ENCODE measurements at regions not wholly inside any gene's neighbourhood (a gene's known extent, or its start where the extent isn't known, plus 50 kb on each side); places are given as distances from the start of the nearest gene placed in this dataset.

GRCh38 chr13:99129050-99129449, 71.6 kb upstream of the UBAC2 start:
- Histone ChIP-seq H3K4me1 (ENCODE audit: control insufficient read depth, insufficient read depth, low read length, poor library complexity, severe bottlenecking) (peaks cover 9% of the 10 kb centered on the region), H3K27ac (ENCODE audit: insufficient read depth, low read length, poor library complexity, severe bottlenecking) (no peak overlapping the region), H3K27me3 (ENCODE audit: control insufficient read depth, insufficient read depth, low read length) (no peaks in the 10 kb centered on the region), H3K4me3 (ENCODE audit: low read depth, low read length) (no peak overlapping the region), H3K36me3 (ENCODE audit: control insufficient read depth, insufficient read depth, low read length) (no peaks in the 10 kb centered on the region), H3K9me3 (ENCODE audit: control insufficient read depth in 2 of 2, low read length in 2 of 2) (no peaks in the 10 kb centered on the region)
- DNase-seq (no peak), ATAC-seq (ENCODE audit: low read depth in 2 of 2) (no peak)
- Mint-ChIP-seq H3K9me3 (peaks cover 0 to 1% (median 0%) of the 10 kb centered on the region in 7 donors), H3K27me3 (no peaks in the 10 kb centered on the region), H3K27ac (no peak overlapping the region), H3K4me3 (no peak overlapping the region), H3K36me3 (no peaks in the 10 kb centered on the region), H3K4me1 (peaks cover 0 to 15% (median 11%) of the 10 kb centered on the region in 4 donors)

GRCh38 chr13:99129951-99130350, 70.7 kb upstream of the UBAC2 start:
- no peaks in the 10 kb centered on the region for H3K27me3 ChIP-seq (ENCODE audit: control insufficient read depth, insufficient read depth, low read length)
- Mint-ChIP-seq H3K9me3 (peaks cover 0 to 1% (median 0%) of the 10 kb centered on the region in 7 donors), H3K4me3 (no peak overlapping the region), H3K4me1 (peaks cover 0 to 7% (median 4%) of the 10 kb centered on the region in 4 donors), H3K27me3 (no peaks in the 10 kb centered on the region), H3K27ac (no peak overlapping the region), H3K36me3 (peaks cover 4% of the 10 kb centered on the region)
- H3K36me3 ChIP-seq (ENCODE audit: control insufficient read depth, insufficient read depth, low read length): no peaks in the 10 kb centered on the region
- no peak overlapping the region for H3K27ac ChIP-seq (ENCODE audit: insufficient read depth, low read length, poor library complexity, severe bottlenecking)
- no peaks in the 10 kb centered on the region for H3K9me3 ChIP-seq (ENCODE audit: control insufficient read depth in 2 of 2, low read length in 2 of 2)
- ATAC-seq (ENCODE audit: low read depth in 2 of 2): no peak
- no peak for DNase-seq
- H3K4me3 ChIP-seq (ENCODE audit: low read depth, low read length): no peak overlapping the region
- peaks cover 4% of the 10 kb centered on the region for H3K4me1 ChIP-seq (ENCODE audit: control insufficient read depth, insufficient read depth, low read length, poor library complexity, severe bottlenecking)

GRCh38 chr13:99131410-99131809, 69.2 kb upstream of the UBAC2 start:
- no peaks in the 10 kb centered on the region for H3K27me3 ChIP-seq (ENCODE audit: control insufficient read depth, insufficient read depth, low read length)
- H3K9me3 Mint-ChIP-seq: peaks cover 0 to 1% (median 0%) of the 10 kb centered on the region in 7 donors
- H3K4me1 Mint-ChIP-seq: no peaks in the 10 kb centered on the region
- H3K27ac Mint-ChIP-seq: no peak overlapping the region
- H3K36me3 ChIP-seq (ENCODE audit: control insufficient read depth, insufficient read depth, low read length): no peaks in the 10 kb centered on the region
- H3K27ac ChIP-seq (ENCODE audit: insufficient read depth, low read length, poor library complexity, severe bottlenecking): no peak overlapping the region
- no peak overlapping the region for H3K4me3 Mint-ChIP-seq
- H3K4me3 ChIP-seq (ENCODE audit: low read depth, low read length): no peak overlapping the region
- no peaks in the 10 kb centered on the region for H3K4me1 ChIP-seq (ENCODE audit: control insufficient read depth, insufficient read depth, low read length, poor library complexity, severe bottlenecking)
- no peaks in the 10 kb centered on the region for H3K27me3 Mint-ChIP-seq
- DNase-seq (no peak), ATAC-seq (ENCODE audit: low read depth in 2 of 2) (no peak)
- peaks cover 4% of the 10 kb centered on the region for H3K36me3 Mint-ChIP-seq
- H3K9me3 ChIP-seq (ENCODE audit: control insufficient read depth in 2 of 2, low read length in 2 of 2): no peaks in the 10 kb centered on the region

- no peak overlapping the region for H3K27ac ChIP-seq (ENCODE audit: insufficient read depth, low read length, poor library complexity, severe bottlenecking)
- ATAC-seq (ENCODE audit: low read depth in 2 of 2): no peak
- no peak overlapping the region for H3K4me3 Mint-ChIP-seq
These were observed 68.3 kb upstream of the UBAC2 start for GRCh38 chr13:99132295-99132835.

GRCh38 chr13:99133230-99133629, 67.4 kb upstream of the UBAC2 start:
- H3K36me3 ChIP-seq (ENCODE audit: control insufficient read depth, insufficient read depth, low read length): no peaks in the 10 kb centered on the region
- no peaks in the 10 kb centered on the region for H3K4me1 Mint-ChIP-seq
- no peak overlapping the region for H3K27ac ChIP-seq (ENCODE audit: insufficient read depth, low read length, poor library complexity, severe bottlenecking)
- H3K27me3 ChIP-seq (ENCODE audit: control insufficient read depth, insufficient read depth, low read length): no peaks in the 10 kb centered on the region
- DNase-seq: no peak
- no peaks in the 10 kb centered on the region for H3K27me3 Mint-ChIP-seq
- no peak overlapping the region for H3K4me3 Mint-ChIP-seq
- no peaks in the 10 kb centered on the region for H3K4me1 ChIP-seq (ENCODE audit: control insufficient read depth, insufficient read depth, low read length, poor library complexity, severe bottlenecking)
- peaks cover 0 to 1% (median 0%) of the 10 kb centered on the region in 7 donors for H3K9me3 Mint-ChIP-seq
- H3K9me3 ChIP-seq (ENCODE audit: control insufficient read depth in 2 of 2, low read length in 2 of 2): no peaks in the 10 kb centered on the region
- no peak overlapping the region for H3K4me3 ChIP-seq (ENCODE audit: low read depth, low read length)
- H3K27ac Mint-ChIP-seq: no peak overlapping the region
- peaks cover 4% of the 10 kb centered on the region for H3K36me3 Mint-ChIP-seq
- no peak for ATAC-seq (ENCODE audit: low read depth in 2 of 2)

More at GRCh38 chr13:99132295-99132835, 68.3 kb upstream of the UBAC2 start:
- H3K27ac Mint-ChIP-seq: no peak overlapping the region
- H3K4me1 Mint-ChIP-seq: no peaks in the 10 kb centered on the region
- no peak overlapping the region for H3K4me3 ChIP-seq (ENCODE audit: low read depth, low read length)
- no peaks in the 10 kb centered on the region for H3K9me3 ChIP-seq (ENCODE audit: control insufficient read depth in 2 of 2, low read length in 2 of 2)
- peaks cover 4% of the 10 kb centered on the region for H3K36me3 Mint-ChIP-seq
- H3K9me3 Mint-ChIP-seq: peaks cover 0 to 1% (median 0%) of the 10 kb centered on the region in 7 donors
- no peaks in the 10 kb centered on the region for H3K36me3 ChIP-seq (ENCODE audit: control insufficient read depth, insufficient read depth, low read length)
- no peaks in the 10 kb centered on the region for H3K27me3 ChIP-seq (ENCODE audit: control insufficient read depth, insufficient read depth, low read length)
- DNase-seq: no peak
- no peaks in the 10 kb centered on the region for H3K27me3 Mint-ChIP-seq
- H3K4me1 ChIP-seq (ENCODE audit: control insufficient read depth, insufficient read depth, low read length, poor library complexity, severe bottlenecking): no peaks in the 10 kb centered on the region

- Mint-ChIP-seq H3K36me3 (peaks cover 4% of the 10 kb centered on the region), H3K27ac (peak overlapping the region in 1 of 3 donors; percentile 24), H3K4me3 (no peak overlapping the region), H3K9me3 (peaks cover 0 to 1% (median 0%) of the 10 kb centered on the region in 7 donors), H3K27me3 (no peaks in the 10 kb centered on the region), H3K4me1 (no peaks in the 10 kb centered on the region)
- Histone ChIP-seq H3K27ac (ENCODE audit: insufficient read depth, low read length, poor library complexity, severe bottlenecking) (no peak overlapping the region), H3K4me3 (ENCODE audit: low read depth, low read length) (no peak overlapping the region), H3K4me1 (ENCODE audit: control insufficient read depth, insufficient read depth, low read length, poor library complexity, severe bottlenecking) (no peaks in the 10 kb centered on the region), H3K9me3 (ENCODE audit: control insufficient read depth in 2 of 2, low read length in 2 of 2) (no peaks in the 10 kb centered on the region), H3K27me3 (ENCODE audit: control insufficient read depth, insufficient read depth, low read length) (no peaks in the 10 kb centered on the region), H3K36me3 (ENCODE audit: control insufficient read depth, insufficient read depth, low read length) (no peaks in the 10 kb centered on the region)
- DNase-seq: no peak
- ATAC-seq (ENCODE audit: low read depth in 2 of 2): no peak
These were observed 66.8 kb upstream of the UBAC2 start for GRCh38 chr13:99133848-99134247.

- no peak for ATAC-seq (ENCODE audit: low read depth in 2 of 2)
- H3K27ac Mint-ChIP-seq: no peak overlapping the region
- no peaks in the 10 kb centered on the region for H3K36me3 ChIP-seq (ENCODE audit: control insufficient read depth, insufficient read depth, low read length)
These were observed 65.1 kb upstream of the UBAC2 start for GRCh38 chr13:99135591-99135990.

GRCh38 chr13:99136427-99136954, 64.2 kb upstream of the UBAC2 start:
- no peaks in the 10 kb centered on the region for H3K9me3 ChIP-seq (ENCODE audit: control insufficient read depth in 2 of 2, low read length in 2 of 2)
- H3K36me3 ChIP-seq (ENCODE audit: control insufficient read depth, insufficient read depth, low read length): no peaks in the 10 kb centered on the region
- H3K27ac ChIP-seq (ENCODE audit: insufficient read depth, low read length, poor library complexity, severe bottlenecking): no peak overlapping the region
- no peaks in the 10 kb centered on the region for H3K4me1 ChIP-seq (ENCODE audit: control insufficient read depth, insufficient read depth, low read length, poor library complexity, severe bottlenecking)
- DNase-seq (no peak), ATAC-seq (ENCODE audit: low read depth in 2 of 2) (no peak)
- no peak overlapping the region for H3K27ac Mint-ChIP-seq
- peaks cover 0 to 5% (median 0%) of the 10 kb centered on the region in 7 donors for H3K9me3 Mint-ChIP-seq
- no peaks in the 10 kb centered on the region for H3K4me1 Mint-ChIP-seq
- H3K36me3 Mint-ChIP-seq: peaks cover 4% of the 10 kb centered on the region
- H3K27me3 ChIP-seq (ENCODE audit: control insufficient read depth, insufficient read depth, low read length): no peaks in the 10 kb centered on the region
- H3K4me3 ChIP-seq (ENCODE audit: low read depth, low read length): no peak overlapping the region
- H3K27me3 Mint-ChIP-seq: peaks cover 11% of the 10 kb centered on the region
- no peak overlapping the region for H3K4me3 Mint-ChIP-seq

More at GRCh38 chr13:99135591-99135990, 65.1 kb upstream of the UBAC2 start:
- H3K4me1 Mint-ChIP-seq: no peaks in the 10 kb centered on the region
- peaks cover 2% of the 10 kb centered on the region for H3K27me3 Mint-ChIP-seq
- H3K9me3 Mint-ChIP-seq: peaks cover 0 to 1% (median 0%) of the 10 kb centered on the region in 7 donors
- H3K4me3 Mint-ChIP-seq: no peak overlapping the region
- no peaks in the 10 kb centered on the region for H3K4me1 ChIP-seq (ENCODE audit: control insufficient read depth, insufficient read depth, low read length, poor library complexity, severe bottlenecking)
- no peaks in the 10 kb centered on the region for H3K27me3 ChIP-seq (ENCODE audit: control insufficient read depth, insufficient read depth, low read length)
- no peak for DNase-seq
- H3K27ac ChIP-seq (ENCODE audit: insufficient read depth, low read length, poor library complexity, severe bottlenecking): no peak overlapping the region
- H3K4me3 ChIP-seq (ENCODE audit: low read depth, low read length): no peak overlapping the region
- peaks cover 4% of the 10 kb centered on the region for H3K36me3 Mint-ChIP-seq
- no peaks in the 10 kb centered on the region for H3K9me3 ChIP-seq (ENCODE audit: control insufficient read depth in 2 of 2, low read length in 2 of 2)

Measured in CD4-positive, CD25-positive, alpha-beta regulatory T cell (primary cell).